ENCODE measurements at regions not wholly inside any gene's neighbourhood (a gene's known extent, or its start where the extent isn't known, plus 50 kb on each side); places are given as distances from the start of the nearest gene placed in this dataset.
"Not testable (repeated sequence)": the region's sequence is repeated elsewhere in the genome, so short reads cannot be mapped to it uniquely, and the experiment has no call there.

- Histone ChIP-seq H3K36me3 (ENCODE audit: insufficient read depth, low read depth, low read length) (no peaks in the 10 kb centered on the region), H3K4me3 (ENCODE audit: low read length) (no peak overlapping the region), H3K9me3 (ENCODE audit: insufficient read depth, low read depth, low read length) (no peaks in the 10 kb centered on the region), H3K27me3 (ENCODE audit: insufficient read depth, low read length) (no peaks in the 10 kb centered on the region), H3K27ac (ENCODE audit: low read length) (no peak overlapping the region), H3K9ac (ENCODE audit: low read depth, low read length) (no peak overlapping the region), H3K4me1 (ENCODE audit: insufficient read depth, low read length) (no peaks in the 10 kb centered on the region)
These were observed 353.6 kb upstream of the SFSWAP start for GRCh38 chr12:131357185-131357747.

GRCh38 chr12:131357920-131358319 lies 353.0 kb upstream of the SFSWAP start:
- Histone ChIP-seq H3K4me3 (ENCODE audit: low read length) (no peak overlapping the region), H3K4me1 (ENCODE audit: insufficient read depth, low read length) (no peaks in the 10 kb centered on the region), H3K36me3 (ENCODE audit: insufficient read depth, low read depth, low read length) (no peaks in the 10 kb centered on the region), H3K27me3 (ENCODE audit: insufficient read depth, low read length) (no peaks in the 10 kb centered on the region), H3K27ac (ENCODE audit: low read length) (no peak overlapping the region), H3K9ac (ENCODE audit: low read depth, low read length) (no peak overlapping the region), H3K9me3 (ENCODE audit: insufficient read depth, low read depth, low read length) (peaks cover 6% of the 10 kb centered on the region; the same call in 1 of the 2 replicates)

- peaks cover 3% of the 10 kb centered on the region; the same call in 1 of the 2 replicates for H3K4me1 ChIP-seq (ENCODE audit: insufficient read depth, low read length)
- H3K36me3 ChIP-seq (ENCODE audit: insufficient read depth, low read depth, low read length): no peaks in the 10 kb centered on the region
- no peak overlapping the region for H3K4me3 ChIP-seq (ENCODE audit: low read length)
- H3K9ac ChIP-seq (ENCODE audit: low read depth, low read length): no peak overlapping the region
- no peaks in the 10 kb centered on the region for H3K27me3 ChIP-seq (ENCODE audit: insufficient read depth, low read length)
- no peak overlapping the region for H3K27ac ChIP-seq (ENCODE audit: low read length)
- H3K9me3 ChIP-seq (ENCODE audit: insufficient read depth, low read depth, low read length): peaks cover 6% of the 10 kb centered on the region; the same call in 1 of the 2 replicates
These were observed 348.3 kb upstream of the SFSWAP start for GRCh38 chr12:131362291-131363211.

GRCh38 chr12:131363393-131363792 lies 347.5 kb upstream of the SFSWAP start:
- Histone ChIP-seq H3K27me3 (ENCODE audit: insufficient read depth, low read length) (no peaks in the 10 kb centered on the region), H3K9me3 (ENCODE audit: insufficient read depth, low read depth, low read length) (peaks cover 6% of the 10 kb centered on the region; the same call in 1 of the 2 replicates), H3K4me3 (ENCODE audit: low read length) (no peak overlapping the region), H3K9ac (ENCODE audit: low read depth, low read length) (no peak overlapping the region), H3K4me1 (ENCODE audit: insufficient read depth, low read length) (peaks cover 3% of the 10 kb centered on the region; the same call in 1 of the 2 replicates), H3K27ac (ENCODE audit: low read length) (no peak overlapping the region), H3K36me3 (ENCODE audit: insufficient read depth, low read depth, low read length) (no peaks in the 10 kb centered on the region)

- no peak overlapping the region for H3K4me3 ChIP-seq (ENCODE audit: low read length)
- no peaks in the 10 kb centered on the region for H3K36me3 ChIP-seq (ENCODE audit: insufficient read depth, low read depth, low read length)
- H3K9ac ChIP-seq (ENCODE audit: low read depth, low read length): no peak overlapping the region
- no peaks in the 10 kb centered on the region for H3K27me3 ChIP-seq (ENCODE audit: insufficient read depth, low read length)
- peaks cover 3% of the 10 kb centered on the region; the same call in 1 of the 2 replicates for H3K4me1 ChIP-seq (ENCODE audit: insufficient read depth, low read length)
- peaks cover 6% of the 10 kb centered on the region; the same call in 1 of the 2 replicates for H3K9me3 ChIP-seq (ENCODE audit: insufficient read depth, low read depth, low read length)
- H3K27ac ChIP-seq (ENCODE audit: low read length): no peak overlapping the region
These were observed 346.9 kb upstream of the SFSWAP start for GRCh38 chr12:131363841-131364495.

- H3K36me3 ChIP-seq (ENCODE audit: insufficient read depth, low read depth, low read length): no peaks in the 10 kb centered on the region
- H3K9ac ChIP-seq (ENCODE audit: low read depth, low read length): no peak overlapping the region
- peaks cover 6% of the 10 kb centered on the region; the same call in 1 of the 2 replicates for H3K9me3 ChIP-seq (ENCODE audit: insufficient read depth, low read depth, low read length)
- H3K27ac ChIP-seq (ENCODE audit: low read length): no peak overlapping the region
- H3K4me1 ChIP-seq (ENCODE audit: insufficient read depth, low read length): peaks cover 3% of the 10 kb centered on the region; the same call in 1 of the 2 replicates
- no peaks in the 10 kb centered on the region for H3K27me3 ChIP-seq (ENCODE audit: insufficient read depth, low read length)
- H3K4me3 ChIP-seq (ENCODE audit: low read length): no peak overlapping the region
These were observed 345.7 kb upstream of the SFSWAP start for GRCh38 chr12:131364903-131365820.

- H3K27me3 ChIP-seq (ENCODE audit: insufficient read depth, low read length): no peaks in the 10 kb centered on the region
- no peak overlapping the region for H3K4me3 ChIP-seq (ENCODE audit: low read length)
- no peaks in the 10 kb centered on the region for H3K36me3 ChIP-seq (ENCODE audit: insufficient read depth, low read depth, low read length)
- H3K9me3 ChIP-seq (ENCODE audit: insufficient read depth, low read depth, low read length): peaks cover 6% of the 10 kb centered on the region; the same call in 1 of the 2 replicates
- H3K4me1 ChIP-seq (ENCODE audit: insufficient read depth, low read length): peaks cover 3% of the 10 kb centered on the region; the same call in 1 of the 2 replicates
- H3K27ac ChIP-seq (ENCODE audit: low read length): no peak overlapping the region
- H3K9ac ChIP-seq (ENCODE audit: low read depth, low read length): no peak overlapping the region
These were observed 345.0 kb upstream of the SFSWAP start for GRCh38 chr12:131365821-131366260.

GRCh38 chr12:131366261-131366871 lies 344.5 kb upstream of the SFSWAP start:
- H3K4me3 ChIP-seq (ENCODE audit: low read length): no peak overlapping the region
- no peak overlapping the region for H3K9ac ChIP-seq (ENCODE audit: low read depth, low read length)
- peaks cover 6% of the 10 kb centered on the region; the same call in 1 of the 2 replicates for H3K9me3 ChIP-seq (ENCODE audit: insufficient read depth, low read depth, low read length)

GRCh38 chr12:131367067-131367982 lies 343.6 kb upstream of the SFSWAP start:
- H3K4me1 ChIP-seq (ENCODE audit: insufficient read depth, low read length); H3K9ac ChIP-seq (ENCODE audit: low read depth, low read length); H3K27me3 ChIP-seq (ENCODE audit: insufficient read depth, low read length); H3K4me3 ChIP-seq (ENCODE audit: low read length); H3K9me3 ChIP-seq (ENCODE audit: insufficient read depth, low read depth, low read length); H3K27ac ChIP-seq (ENCODE audit: low read length); H3K36me3 ChIP-seq (ENCODE audit: insufficient read depth, low read depth, low read length): not testable (repeated sequence)

More at GRCh38 chr12:131366261-131366871, 344.5 kb upstream of the SFSWAP start:
- Histone ChIP-seq H3K4me1 (ENCODE audit: insufficient read depth, low read length) (peaks cover 3% of the 10 kb centered on the region; the same call in 1 of the 2 replicates), H3K27ac (ENCODE audit: low read length) (no peak overlapping the region), H3K27me3 (ENCODE audit: insufficient read depth, low read length) (no peaks in the 10 kb centered on the region), H3K36me3 (ENCODE audit: insufficient read depth, low read depth, low read length) (no peaks in the 10 kb centered on the region)

All from iPS-20b (cell line).